ENCODE measurements at regions not wholly inside any gene's neighbourhood (a gene's known extent, or its start where the extent isn't known, plus 50 kb on each side); places are given as distances from the start of the nearest gene placed in this dataset.

DNA sequence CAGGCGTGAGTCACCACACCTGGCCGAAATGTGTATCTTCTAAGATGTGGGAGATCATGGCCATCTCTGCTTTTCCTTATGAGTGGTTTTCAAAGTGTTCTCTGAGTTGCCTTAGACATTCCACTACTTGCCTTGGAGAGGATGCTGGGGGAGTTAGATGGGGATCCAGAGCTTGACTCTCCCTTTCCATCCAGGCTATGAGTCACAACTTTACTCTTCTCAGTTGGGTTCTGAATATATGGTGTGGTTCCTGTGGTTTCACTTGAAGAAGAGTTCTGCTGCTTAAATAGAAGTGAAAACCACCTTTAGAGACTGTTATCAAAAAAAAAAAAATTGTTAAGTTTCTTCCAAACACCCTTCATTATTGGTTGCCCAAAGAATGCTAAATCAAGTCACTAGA is 217.6 kb downstream of the ZNF608 start (continued):
- TF ChIP-seq, protein P1, sequence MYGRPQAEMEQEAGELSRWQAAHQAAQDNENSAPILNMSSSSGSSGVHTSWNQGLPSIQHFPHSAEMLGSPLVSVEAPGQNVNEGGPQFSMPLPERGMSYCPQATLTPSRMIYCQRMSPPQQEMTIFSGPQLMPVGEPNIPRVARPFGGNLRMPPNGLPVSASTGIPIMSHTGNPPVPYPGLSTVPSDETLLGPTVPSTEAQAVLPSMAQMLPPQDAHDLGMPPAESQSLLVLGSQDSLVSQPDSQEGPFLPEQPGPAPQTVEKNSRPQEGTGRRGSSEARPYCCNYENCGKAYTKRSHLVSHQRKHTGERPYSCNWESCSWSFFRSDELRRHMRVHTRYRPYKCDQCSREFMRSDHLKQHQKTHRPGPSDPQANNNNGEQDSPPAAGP (tag by site-specific recombination; IDR thresholded peaks at IDR 0.05), result no peak
- TF ChIP-seq ZNF560 (tag by site-specific recombination; IDR thresholded peaks at IDR 0.05; ENCODE audit: borderline replicate concordance) (no peak), ZXDB (tag by site-specific recombination; IDR thresholded peaks at IDR 0.05) (no peak)
- TF ChIP-seq, protein P2, sequence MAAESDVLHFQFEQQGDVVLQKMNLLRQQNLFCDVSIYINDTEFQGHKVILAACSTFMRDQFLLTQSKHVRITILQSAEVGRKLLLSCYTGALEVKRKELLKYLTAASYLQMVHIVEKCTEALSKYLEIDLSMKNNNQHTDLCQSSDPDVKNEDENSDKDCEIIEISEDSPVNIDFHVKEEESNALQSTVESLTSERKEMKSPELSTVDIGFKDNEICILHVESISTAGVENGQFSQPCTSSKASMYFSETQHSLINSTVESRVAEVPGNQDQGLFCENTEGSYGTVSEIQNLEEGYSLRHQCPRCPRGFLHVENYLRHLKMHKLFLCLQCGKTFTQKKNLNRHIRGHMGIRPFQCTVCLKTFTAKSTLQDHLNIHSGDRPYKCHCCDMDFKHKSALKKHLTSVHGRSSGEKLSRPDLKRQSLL (tag by site-specific recombination; IDR thresholded peaks at IDR 0.05), result no peak
- TF ChIP-seq, protein P3, sequence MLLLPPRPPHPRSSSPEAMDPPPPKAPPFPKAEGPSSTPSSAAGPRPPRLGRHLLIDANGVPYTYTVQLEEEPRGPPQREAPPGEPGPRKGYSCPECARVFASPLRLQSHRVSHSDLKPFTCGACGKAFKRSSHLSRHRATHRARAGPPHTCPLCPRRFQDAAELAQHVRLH (tag by site-specific recombination; IDR thresholded peaks at IDR 0.05), result no peak

DNA sequence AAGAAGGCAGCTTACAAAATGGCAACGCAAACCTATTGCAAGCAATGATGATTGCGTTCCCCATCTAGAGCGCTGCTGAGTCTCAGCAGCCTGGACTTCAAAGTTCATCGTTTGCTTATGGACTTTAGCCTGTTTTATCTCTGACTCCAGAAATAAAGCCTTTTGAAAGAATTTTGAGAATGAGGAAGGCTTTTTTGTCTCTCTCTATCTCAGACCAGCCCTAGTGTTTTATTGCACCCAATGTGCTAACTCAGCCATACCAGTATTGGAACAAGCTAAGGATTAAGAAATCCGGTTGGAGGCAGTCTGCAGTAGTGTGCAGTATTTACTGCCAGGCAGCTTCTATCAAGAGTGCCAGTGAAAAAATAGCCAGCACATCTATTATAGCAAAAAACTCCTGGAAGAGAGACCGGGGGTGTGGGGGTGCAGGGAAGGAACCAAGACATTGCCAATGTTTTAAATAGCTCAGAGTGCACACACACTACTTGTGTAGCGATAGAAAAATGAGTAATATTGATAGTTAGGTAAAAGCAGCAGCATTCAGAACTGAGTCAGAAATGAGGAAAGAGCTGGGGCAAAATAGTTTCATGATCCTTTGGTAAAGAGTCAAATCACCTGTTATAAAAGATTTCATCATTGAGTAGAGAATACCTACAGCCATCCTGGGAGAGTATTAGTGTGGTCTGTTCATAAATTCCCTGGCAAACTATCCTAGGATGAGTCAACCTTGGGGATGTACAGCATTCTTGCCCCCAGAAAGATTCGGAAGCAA is 219.0 kb downstream of the ZNF608 start:
- Histone ChIP-seq H3K4me1 (ENCODE audit: control insufficient read depth, insufficient read depth, low read length) (no peaks in the 10 kb centered on the region), H3K27ac (ENCODE audit: extremely low read depth, low read depth, low read length) (no peak overlapping the region), H3K4me3 (ENCODE audit: low read depth, low read length) (no peak overlapping the region), H3K9me3 (ENCODE audit: control insufficient read depth, insufficient read depth, low read depth, low read length) (no peaks in the 10 kb centered on the region), H3K36me3 (ENCODE audit: control insufficient read depth in 2 of 2, insufficient read depth in 1 of 2, low read length in 2 of 2) (no peaks in the 10 kb centered on the region)
- CTCF ChIA-PET, result interaction anchor here (0.6 kb wide), 2 partner anchors 14 to 1828 kb away, joined by 3 read pairs; no protein-coding TSS in a partner anchor
- POLR2A ChIA-PET, result no interaction called here
- TF ChIP-seq ZNF23 (tag by site-specific recombination; IDR thresholded peaks at IDR 0.05; ENCODE audit: borderline replicate concordance) (no peak), ZNF791 (tag by site-specific recombination; IDR thresholded peaks at IDR 0.05) (no peak), GLI2 (tag by site-specific recombination; IDR thresholded peaks at IDR 0.05; ENCODE audit: borderline replicate concordance, low read depth) (no peak), SP3 (tag by site-specific recombination; IDR thresholded peaks at IDR 0.05) (no peak), FEZF1 (tag by site-specific recombination; IDR thresholded peaks at IDR 0.05) (no peak), ZNF837 (tag by site-specific recombination; IDR thresholded peaks at IDR 0.05) (no peak), ZNF600 (tag by site-specific recombination; IDR thresholded peaks at IDR 0.05) (no peak), ZNF677 (tag by site-specific recombination; IDR thresholded peaks at IDR 0.05) (no peak), ZNF623 (tag by site-specific recombination; IDR thresholded peaks at IDR 0.05) (no peak), ZNF426 (tag by site-specific recombination; IDR thresholded peaks at IDR 0.05) (no peak)
- TF ChIP-seq, protein P4, sequence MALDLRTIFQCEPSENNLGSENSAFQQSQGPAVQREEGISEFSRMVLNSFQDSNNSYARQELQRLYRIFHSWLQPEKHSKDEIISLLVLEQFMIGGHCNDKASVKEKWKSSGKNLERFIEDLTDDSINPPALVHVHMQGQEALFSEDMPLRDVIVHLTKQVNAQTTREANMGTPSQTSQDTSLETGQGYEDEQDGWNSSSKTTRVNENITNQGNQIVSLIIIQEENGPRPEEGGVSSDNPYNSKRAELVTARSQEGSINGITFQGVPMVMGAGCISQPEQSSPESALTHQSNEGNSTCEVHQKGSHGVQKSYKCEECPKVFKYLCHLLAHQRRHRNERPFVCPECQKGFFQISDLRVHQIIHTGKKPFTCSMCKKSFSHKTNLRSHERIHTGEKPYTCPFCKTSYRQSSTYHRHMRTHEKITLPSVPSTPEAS (tag by site-specific recombination; IDR thresholded peaks at IDR 0.05), result no peak
- TF ChIP-seq, protein P5, sequence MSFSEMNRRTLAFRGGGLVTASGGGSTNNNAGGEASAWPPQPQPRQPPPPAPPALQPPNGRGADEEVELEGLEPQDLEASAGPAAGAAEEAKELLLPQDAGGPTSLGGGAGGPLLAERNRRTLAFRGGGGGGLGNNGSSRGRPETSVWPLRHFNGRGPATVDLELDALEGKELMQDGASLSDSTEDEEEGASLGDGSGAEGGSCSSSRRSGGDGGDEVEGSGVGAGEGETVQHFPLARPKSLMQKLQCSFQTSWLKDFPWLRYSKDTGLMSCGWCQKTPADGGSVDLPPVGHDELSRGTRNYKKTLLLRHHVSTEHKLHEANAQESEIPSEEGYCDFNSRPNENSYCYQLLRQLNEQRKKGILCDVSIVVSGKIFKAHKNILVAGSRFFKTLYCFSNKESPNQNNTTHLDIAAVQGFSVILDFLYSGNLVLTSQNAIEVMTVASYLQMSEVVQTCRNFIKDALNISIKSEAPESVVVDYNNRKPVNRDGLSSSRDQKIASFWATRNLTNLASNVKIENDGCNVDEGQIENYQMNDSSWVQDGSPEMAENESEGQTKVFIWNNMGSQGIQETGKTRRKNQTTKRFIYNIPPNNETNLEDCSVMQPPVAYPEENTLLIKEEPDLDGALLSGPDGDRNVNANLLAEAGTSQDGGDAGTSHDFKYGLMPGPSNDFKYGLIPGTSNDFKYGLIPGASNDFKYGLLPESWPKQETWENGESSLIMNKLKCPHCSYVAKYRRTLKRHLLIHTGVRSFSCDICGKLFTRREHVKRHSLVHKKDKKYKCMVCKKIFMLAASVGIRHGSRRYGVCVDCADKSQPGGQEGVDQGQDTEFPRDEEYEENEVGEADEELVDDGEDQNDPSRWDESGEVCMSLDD (tag by site-specific recombination; IDR thresholded peaks at IDR 0.05), result no peak

Measured in HEK293 (cell line).